ENCODE measurements at regions not wholly inside any gene's neighbourhood (a gene's known extent, or its start where the extent isn't known, plus 50 kb on each side); places are given as distances from the start of the nearest gene placed in this dataset.

DNA sequence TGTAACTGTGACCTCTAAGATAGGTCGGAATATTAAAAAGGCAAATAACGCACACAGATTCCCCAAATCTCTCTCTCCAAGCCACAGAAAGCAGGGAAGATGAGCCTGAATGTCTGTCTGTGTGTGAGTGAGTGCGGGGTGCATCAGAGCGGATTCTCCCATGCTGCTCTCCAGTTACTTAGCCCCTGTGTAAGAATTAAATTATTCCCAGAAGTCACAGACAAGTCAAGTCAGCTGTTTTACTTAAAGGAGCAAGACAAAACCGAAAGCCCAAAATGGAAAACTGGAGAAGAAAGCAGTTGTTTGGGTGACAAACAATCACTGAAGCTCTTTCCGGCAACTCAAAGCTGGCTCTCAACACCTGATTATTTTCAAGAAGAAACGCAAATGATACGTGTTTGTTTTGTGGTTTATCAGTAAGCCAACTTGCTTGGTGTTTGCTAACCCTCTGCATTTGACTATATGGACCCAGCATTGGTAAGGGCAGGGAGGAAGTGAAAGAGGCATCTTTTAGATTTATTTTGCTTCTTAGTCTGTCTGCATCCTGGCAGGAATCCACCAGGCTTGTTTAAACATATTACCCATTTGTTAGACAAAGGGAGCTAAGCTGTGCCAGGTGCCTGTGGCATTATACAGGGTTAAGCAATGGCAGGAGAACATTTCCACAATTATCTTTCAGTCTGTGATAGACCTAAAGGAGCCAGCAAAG, 121.5 kb upstream of the CREB1 start:
- TF ChIP-seq, protein P1, sequence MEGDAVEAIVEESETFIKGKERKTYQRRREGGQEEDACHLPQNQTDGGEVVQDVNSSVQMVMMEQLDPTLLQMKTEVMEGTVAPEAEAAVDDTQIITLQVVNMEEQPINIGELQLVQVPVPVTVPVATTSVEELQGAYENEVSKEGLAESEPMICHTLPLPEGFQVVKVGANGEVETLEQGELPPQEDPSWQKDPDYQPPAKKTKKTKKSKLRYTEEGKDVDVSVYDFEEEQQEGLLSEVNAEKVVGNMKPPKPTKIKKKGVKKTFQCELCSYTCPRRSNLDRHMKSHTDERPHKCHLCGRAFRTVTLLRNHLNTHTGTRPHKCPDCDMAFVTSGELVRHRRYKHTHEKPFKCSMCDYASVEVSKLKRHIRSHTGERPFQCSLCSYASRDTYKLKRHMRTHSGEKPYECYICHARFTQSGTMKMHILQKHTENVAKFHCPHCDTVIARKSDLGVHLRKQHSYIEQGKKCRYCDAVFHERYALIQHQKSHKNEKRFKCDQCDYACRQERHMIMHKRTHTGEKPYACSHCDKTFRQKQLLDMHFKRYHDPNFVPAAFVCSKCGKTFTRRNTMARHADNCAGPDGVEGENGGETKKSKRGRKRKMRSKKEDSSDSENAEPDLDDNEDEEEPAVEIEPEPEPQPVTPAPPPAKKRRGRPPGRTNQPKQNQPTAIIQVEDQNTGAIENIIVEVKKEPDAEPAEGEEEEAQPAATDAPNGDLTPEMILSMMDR (IDR thresholded peaks at IDR 0.05) = no peak
- TF ChIP-seq EP300 (IDR thresholded peaks at IDR 0.05) (no peak), POLR2A (IDR thresholded peaks at IDR 0.05) (no peak)

Measured in ovary (tissue), 3 donors.